Stimulated activated CD8-positive, alpha-beta memory T cell treated with anti-CD3 and anti-CD28 coated beads, Interleukin-7, amount 100 ng/mL, for 1 hour (primary cell): ENCODE measurements at regions not wholly inside any gene's neighbourhood (a gene's known extent, or its start where the extent isn't known, plus 50 kb on each side); places are given as distances from the start of the nearest gene placed in this dataset.
"Not testable (repeated sequence)": the region's sequence is repeated elsewhere in the genome, so short reads cannot be mapped to it uniquely, and the experiment has no call there.

ENCODE experiments used
- DNase-seq, 2 donors: peaks; one replicate each; pipeline ENCODE4 v3.0.0-alpha.2; 2020; ENCODE audit warnings: low read depth in 2 of 2

DNA sequence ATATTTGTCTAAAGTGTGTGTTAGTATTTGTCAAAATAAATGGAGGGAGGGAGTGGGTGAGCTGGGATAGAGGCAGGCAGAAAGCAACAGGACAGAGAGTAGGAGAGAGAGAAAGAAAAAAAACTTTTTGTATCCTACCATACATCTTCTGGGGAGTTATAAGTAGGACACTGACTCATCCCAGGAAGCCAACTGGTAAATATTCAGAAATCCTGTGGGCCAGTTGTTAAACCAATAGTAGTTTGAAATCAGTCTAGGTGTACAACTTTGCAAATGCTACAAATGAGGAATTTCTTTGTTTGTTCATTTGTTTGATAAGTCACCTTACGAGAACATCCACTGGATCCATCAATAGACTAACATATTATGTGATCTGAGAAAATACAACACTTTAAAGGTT is 980.9 kb downstream of the GATA3 start:
- DNase-seq, result no peak

DNA sequence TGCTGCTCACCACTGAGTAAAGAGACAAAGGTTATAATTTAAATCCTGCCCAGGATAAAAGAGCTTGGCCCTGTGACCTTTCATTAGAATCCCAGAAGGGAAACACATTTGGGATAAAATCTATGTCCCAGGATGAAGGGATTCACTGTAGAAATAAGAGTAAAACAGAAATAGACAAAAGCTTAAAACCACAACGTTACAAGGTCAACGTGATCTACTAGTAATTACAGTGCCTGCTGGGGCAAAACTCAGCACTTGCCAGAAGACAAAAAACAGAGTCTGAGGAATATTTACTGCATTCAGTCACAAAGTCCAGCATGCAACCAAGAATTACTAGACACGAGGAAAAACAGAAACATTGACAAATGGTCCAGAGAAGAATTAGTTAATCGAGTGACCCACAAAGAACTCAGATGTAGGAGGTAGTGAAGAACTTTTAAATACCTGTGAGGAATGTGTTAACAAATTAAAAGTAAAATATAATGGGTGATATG is 982.3 kb downstream of the GATA3 start:
- DNase-seq, result no peak

DNA sequence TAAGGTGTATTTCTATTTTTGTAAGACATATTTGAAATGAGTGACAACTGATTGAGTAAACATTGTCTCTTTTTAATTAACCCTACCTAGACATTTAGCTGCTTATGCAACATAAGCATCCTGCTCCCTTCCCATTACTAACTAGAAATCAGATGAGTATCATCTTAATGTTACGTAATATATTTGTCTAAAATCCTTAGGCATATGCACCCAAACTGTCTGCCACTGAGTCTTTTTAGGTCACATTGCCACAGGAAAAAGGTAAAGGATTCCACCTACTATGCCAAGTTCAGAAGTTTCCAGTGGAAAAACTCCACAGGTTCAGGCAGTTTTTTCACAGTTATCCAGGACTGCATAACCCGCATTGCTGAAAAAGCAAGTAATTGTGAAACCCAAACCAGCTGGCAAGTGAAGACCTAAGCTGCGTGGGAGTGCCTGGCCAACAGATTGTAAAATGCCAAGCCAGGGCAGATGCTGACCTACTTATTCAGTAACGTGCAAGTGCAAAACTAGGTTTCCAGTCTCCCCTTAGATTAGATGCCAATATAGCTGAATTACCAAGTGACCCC is 983.7 kb downstream of the GATA3 start:
- no peak for DNase-seq

DNA sequence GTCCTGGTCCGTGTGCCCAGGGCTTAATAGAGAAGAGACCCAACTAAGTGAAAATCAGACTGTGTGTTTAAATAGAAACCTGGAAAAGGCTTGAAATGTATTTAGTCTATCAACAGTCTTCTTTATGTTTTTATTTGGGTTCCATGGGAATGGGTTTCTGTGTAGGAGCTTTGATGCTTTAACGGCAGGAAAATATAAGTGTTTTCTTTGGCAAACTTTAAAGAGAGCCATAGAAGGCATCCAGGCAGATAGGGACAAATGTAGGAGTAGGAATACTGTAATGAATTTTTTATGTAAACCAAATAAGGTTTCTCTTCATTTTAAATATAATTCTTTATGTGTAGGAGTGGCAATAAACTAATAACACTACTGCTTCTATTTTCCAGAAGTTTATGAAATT is 989.0 kb downstream of the GATA3 start:
- no peak for DNase-seq

DNA sequence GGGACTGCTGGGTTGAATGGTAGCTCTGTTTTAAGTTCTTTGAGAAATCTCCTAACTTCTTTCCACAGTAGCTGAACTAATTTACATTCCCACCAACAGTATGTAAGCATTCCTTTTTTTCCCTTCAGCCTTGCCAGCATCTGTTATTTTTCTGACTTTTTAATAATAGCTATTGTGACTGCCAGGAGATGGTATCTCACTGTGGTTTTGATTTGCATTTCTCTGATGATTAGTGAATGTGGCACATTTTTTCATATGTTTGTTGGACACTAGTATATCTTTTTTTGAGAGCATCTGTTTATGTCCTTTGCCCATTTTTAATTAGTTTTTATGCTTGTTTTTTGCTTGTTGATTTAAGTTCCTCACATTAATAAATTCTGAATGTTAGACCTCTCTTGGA is 990.8 kb downstream of the GATA3 start:
- no peak for DNase-seq

DNA sequence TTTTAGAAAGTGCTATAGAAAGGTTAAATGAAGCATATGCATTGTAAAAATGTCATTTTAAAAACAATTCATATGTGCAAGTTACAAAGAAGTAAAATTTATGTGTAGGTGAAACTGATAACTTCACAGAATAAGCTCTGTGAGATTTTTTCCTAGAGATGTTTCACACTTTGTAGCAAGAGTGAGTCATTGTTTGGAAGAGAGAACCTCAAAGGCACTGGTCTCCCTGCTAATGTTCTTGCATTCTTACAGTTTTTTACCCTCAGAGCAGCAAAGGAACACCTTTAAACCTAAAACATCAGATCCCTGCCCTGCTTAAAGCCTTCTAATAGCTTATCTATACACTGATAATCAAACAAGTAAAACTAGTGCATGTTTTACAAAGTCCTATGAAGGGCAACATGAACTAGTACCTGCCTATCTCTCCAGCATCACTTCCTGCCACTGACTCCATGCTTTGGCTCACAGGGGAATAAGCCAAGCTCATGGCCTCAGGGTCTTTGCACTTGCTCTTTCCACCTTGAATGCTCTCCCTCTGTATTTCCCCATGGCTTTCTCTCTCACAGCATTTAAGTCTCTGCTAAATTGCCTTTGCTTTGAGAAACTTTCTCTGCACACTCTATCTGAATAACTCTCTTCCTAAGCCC is 997.0 kb downstream of the GATA3 start:
- no peak for DNase-seq

DNA sequence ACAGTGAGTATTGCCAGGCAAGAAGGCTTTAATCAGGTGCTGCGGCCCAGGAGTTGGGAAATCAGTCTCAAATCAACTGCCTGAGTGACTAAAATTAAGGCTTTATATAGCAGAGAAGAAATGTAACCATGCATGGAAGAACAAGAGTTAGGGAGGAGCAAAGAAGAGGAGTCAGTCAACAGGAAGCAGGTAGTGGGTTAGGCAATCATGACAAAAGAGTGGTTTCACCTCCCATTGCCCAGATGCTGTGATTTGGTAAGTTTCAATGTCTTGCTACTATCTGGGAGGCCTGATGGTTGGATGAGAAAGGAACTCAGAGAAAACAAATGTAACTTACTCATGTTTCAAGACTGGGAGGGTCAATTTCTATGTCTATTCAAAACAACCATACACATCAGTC is 998.3 kb downstream of the GATA3 start:
- DNase-seq, result no peak

DNA sequence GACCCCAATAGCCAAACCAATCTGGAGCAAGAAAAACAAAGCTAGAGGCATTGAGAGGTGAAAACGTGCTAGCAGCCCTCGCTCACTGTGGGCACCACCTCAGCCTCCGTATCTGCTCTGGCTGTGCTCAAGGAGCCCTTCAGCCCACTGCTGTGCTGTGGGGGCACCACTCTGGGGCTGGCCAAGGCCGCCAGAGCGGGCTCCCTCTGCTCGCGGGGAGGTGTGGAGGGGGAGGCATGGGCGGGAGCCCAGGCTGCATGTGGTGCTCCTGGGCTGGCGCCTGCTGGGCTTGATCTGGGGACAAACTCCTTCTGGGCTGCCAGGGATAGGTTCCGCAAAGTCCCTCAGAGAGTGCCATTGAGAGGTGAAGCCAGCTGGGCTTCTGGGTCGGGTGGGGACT is 1002.0 kb downstream of the GATA3 start:
- no peak for DNase-seq

DNA sequence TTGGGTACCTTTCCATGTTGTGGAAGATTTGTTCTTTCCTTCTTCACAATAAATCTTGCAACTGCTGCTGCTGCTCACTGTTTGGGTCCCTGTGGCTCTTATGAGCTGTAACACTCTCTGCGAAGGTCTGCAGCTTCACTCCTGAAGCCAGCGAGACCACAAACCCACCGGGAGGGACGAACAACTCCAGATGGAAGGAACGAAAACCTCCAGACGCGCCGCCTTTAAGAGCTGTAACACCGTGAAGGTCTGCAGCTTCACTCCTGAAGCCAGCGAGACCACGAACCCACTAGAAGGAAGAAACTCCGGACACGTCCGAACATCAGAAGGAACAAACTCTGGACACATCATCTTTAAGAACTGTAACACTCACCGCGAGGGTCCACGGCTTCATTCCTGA is 1002.8 kb downstream of the GATA3 start:
- not testable (repeated sequence) for DNase-seq

DNA sequence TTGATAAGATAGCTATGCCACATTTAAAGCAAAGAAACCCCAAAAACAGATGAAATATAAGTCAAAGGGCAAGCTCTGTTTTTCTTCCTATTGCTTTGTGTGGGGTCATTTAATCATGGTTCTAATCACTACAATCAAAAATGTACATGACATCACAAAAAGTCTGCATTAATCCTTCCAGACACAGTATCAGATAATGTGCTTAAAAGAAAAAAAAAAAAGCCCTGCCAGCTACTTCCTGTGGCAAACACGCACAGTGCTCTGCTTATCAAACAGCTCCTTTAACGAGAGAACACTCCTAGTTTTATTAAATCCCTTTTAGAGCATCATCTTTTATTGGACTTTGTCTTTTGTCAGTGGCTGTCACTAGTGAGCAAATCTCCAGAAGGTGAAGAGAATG is 1005.8 kb downstream of the GATA3 start:
- DNase-seq, result no peak

DNA sequence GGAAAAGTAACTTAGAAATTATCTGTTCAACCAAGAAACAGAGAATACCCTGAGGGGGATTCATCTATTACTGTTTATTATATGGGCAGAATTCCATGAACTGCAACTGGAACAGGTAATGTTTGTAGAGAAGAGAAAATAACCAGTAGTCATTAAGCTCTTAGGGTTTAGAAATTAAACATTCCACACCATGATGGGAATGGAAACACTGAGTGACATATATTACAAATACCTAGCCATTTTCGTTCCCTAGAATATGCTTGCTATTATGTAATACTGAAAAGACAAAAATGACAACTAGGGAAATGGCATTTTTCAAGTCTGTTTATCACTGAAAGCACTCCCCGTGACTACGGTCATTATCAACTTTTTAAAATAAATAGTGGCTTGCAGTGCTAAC is 1007.4 kb downstream of the GATA3 start:
- DNase-seq, result no peak

DNA sequence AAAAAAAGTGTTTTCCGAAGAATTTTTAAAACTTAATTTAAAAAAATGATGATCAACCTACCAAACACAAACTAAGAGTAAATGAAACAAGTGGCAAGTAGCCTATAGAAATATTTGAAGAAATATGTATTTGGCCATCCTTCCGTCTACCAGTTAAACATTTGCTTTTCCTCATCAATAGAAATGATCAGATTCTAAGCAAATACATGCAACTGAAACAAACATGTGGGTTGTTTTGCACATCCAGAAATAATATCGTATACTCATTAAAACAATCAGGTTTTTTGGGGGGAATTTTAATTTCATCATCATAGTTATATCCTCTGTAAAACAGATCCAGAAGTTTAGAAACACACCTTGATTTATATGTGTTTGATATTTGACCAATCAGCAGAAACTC is 1011.7 kb downstream of the GATA3 start:
- no peak for DNase-seq

DNA sequence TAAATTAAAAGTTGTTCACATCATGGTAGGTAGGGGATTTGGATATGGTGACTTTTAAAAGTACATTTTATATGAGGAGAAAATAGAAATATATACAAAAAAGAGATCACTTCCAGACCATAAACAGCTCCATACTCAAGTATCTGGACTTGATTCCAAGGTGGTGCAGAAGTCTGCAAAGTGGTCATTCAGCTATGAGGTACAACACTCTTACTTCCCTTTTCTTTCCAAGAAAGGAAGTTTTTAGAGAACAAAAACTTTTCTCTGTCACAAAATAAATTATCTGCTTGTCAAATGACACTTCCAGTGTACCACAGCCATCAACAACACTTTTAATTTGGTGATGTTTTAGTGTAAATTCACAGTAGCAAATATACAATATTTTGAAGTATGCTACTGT is 1013.5 kb downstream of the GATA3 start:
- no peak for DNase-seq

DNA sequence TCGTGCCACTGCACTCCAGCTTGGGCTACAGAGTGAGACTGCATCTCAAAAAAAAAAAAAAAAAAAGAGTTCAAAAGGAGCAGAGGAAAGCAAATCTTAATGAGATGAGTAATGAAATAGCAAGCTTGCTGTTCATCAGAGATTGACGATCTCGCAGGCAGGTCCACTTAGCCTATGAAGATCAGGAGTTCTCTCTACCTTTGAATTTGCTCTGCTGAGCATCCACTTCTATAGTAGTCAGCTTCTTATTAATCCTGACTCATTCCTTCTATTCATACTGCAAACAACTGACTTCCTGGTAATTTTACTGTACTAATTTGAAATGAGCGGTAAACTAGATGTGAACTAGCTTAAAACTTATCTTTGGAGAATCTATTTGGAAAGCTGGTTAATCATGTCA is 1014.6 kb downstream of the GATA3 start:
- no peak for DNase-seq

DNA sequence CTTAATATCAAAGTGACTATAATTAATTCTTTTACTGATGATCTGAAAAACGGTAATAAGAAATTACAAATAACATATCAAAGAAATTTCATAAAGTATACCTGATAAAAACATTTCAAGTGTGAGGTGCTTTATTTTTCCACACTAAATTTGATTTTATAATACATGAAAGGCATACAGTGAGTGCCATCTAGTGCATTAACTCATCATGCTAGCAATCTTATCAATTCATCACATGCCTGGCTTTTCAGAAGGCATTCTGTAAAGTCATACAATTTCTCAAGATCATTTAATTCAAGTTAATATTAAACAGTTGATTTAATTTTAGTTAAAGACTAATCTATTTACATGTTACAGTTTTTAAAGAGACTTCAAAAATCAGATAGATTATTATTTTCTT is 1020.9 kb downstream of the GATA3 start:
- no peak for DNase-seq

DNA sequence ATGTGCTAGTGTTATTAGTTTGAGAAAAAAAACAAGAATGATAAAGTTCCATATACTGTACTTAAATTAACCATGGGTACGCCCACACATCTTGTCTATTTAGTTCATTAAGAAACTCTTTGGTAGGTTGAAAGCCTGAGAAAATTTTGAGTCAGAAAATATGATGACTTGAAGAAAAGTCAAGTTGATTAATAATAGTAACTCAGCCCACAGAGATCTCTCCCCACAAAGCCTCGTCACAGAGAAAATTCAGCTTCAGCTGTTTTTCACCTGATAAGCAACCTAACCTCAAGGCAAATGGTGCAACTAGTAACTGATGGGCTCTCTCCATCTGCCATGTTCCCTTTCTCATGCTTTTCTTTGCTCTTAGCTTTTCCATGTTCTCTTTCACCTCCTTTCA is 1021.6 kb downstream of the GATA3 start:
- DNase-seq, result no peak

DNA sequence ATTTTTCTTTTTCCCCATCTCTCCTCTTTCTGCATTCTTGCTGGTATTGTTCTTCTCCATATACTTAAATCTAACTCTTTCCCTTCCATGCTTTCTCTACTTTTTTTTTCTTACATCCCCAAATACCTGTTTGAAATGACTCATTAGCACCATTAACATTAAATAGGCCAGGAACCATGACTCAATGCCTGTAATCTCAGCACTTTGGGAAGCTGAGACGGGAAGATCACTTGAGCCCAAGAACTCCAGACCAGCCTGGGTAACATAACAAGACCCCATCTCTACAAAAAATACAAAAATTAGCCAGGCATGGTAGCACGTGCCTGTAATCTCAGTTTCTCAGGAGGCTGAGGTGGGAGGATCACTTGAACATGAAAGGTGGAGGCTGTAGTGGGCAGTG is 1026.8 kb downstream of the GATA3 start:
- DNase-seq, result no peak

DNA sequence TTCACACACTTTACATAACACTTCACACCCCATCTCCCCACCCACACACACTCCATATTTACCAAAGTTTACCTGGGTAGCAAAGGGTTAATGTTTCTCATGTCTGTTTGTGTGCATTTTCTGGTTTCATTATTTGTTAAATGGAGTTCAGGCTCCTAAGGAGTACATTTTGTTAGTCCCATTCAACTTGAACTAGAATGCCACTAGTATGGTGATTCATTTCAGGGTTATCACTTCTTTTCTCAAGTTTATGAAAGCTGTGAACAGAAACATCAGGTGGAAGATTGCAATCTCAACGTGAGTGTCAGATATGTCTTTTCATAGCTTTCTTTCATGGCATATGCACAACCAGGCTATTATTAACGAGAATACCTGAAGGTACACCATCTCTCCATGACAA is 1027.5 kb downstream of the GATA3 start:
- DNase-seq, result no peak

DNA sequence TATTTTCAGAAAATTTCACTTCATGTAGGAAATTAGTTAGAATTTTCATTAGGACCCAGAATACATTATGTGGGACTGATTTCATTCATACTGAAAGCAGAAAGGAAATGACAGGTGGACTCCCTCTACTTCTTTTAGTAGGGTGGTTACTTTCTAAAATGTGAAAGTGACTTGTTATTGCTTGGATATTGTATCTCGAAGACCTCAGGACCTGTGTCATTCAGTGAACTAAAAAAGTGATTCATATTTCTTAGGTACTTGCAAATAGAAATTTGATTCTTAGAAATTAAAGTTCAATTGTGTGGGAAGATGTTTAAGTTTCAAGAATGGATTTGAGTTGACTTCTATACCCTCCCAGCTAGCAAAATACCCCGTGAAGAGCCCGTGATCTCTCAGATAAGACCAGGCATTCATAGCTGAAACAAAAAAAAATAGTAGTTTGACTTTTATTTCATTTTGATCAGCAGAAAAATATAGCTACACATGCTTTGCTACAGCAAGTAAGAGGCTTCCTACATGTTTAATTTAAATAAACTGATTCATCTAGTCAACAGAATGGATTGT is 1037.1 kb downstream of the GATA3 start:
- no peak for DNase-seq

DNA sequence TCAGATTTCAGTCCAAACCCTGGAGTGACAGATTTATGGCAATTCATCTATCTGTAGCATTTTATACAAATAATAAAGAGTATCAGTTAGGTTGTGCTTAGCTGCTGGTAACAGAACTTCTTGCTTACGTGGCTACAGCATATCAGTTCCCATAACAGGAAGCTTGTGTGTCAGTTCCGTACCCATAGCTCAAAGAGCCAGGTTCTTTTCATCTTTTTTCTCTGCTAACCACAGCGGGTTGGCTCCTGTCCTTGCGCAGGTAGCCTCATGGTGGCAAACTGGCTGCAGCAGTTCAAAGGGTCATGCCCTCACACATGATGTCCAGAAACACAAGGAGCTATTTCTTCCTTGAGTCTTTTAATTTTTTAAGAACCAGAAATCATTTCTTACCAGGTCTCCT is 1041.8 kb downstream of the GATA3 start:
- peak in 1 of 2 donors; percentile 1 for DNase-seq

DNA sequence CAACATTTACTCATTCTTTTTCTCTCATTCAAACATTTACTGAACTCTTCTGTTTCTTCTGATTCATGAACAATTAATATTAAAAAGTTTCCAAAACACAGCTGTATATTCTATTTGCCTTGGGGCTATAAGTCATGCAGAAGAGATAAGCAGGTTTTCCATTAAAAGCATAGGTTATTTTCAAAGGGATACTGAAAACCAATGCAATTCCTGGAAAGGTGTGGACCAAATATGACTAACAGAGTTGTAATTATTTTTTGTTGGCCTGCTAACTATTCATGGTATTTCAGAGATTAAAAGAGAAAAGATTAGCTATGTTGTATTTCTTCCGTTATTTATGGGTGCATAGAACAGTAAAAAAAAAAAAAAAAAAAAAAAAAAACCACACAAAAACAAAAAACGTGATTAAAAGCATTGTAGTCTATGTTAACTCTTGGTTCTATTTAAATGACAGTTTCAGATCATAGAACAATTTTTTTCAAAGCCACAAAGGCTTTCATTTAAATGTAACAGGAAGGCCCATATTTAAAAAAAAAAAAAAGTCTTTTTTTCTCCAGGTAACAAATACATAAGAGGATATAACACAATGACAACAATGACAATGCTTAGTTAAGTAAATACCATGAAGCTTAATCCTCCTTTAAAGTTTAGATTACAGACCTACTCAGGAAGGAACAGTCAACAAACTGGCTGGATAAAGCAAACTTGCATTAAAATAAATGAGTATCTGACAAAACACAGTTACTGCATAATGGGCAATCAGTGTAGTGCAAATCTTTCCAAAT is 1042.9 kb downstream of the GATA3 start:
- DNase-seq, result no peak

DNA sequence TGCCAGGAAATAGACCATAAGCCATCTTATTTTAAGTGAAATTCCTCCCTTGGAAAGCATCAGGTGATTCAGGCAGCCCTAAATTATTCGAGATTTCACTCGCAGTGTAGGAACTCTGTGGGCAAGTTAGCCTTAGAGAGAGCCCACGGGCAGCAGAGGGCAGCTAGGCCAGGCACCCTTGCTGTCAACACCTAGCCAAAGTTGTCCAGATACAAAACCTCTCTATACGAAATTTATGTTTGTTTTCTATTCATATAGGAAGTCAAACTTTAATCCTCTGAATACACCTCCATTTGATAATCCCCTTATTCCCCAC is 1043.5 kb downstream of the GATA3 start:
- DNase-seq, result no peak

DNA sequence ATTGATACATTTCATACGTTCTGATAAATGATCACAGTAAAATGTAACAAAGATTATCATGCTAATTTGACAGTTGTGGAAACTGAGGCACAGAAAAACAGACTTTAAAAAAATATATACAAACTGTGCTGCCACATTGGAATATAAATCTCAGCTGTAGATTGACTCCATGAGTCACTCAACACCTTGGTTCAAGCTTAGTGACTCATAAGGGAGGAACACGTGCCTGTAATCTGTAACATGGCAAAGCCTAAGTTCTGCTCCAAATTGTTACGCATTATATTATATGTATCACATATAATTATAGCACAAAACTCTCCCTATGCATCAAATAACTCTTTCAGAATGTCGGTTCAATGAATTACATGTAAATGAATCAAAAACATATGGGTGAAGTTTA is 1047.5 kb downstream of the GATA3 start:
- DNase-seq, result no peak
